Endometrium (tissue), 2 donors: ENCODE measurements at regions not wholly inside any gene's neighbourhood (a gene's known extent, or its start where the extent isn't known, plus 50 kb on each side); places are given as distances from the start of the nearest gene placed in this dataset.
A peak's percentile ranks its signal among the peaks of the same experiment; 100 is the strongest.
"Not testable (repeated sequence)": the region's sequence is repeated elsewhere in the genome, so short reads cannot be mapped to it uniquely, and the experiment has no call there.

ENCODE experiments used
- FAIRE-seq: peaks from 2 replicates; lab custom pipeline; 2012; peaks lifted over from hg19 to GRCh38; lab: Jason Lieb, UNC
- donor health status: control.
- donor health status: control.

DNA sequence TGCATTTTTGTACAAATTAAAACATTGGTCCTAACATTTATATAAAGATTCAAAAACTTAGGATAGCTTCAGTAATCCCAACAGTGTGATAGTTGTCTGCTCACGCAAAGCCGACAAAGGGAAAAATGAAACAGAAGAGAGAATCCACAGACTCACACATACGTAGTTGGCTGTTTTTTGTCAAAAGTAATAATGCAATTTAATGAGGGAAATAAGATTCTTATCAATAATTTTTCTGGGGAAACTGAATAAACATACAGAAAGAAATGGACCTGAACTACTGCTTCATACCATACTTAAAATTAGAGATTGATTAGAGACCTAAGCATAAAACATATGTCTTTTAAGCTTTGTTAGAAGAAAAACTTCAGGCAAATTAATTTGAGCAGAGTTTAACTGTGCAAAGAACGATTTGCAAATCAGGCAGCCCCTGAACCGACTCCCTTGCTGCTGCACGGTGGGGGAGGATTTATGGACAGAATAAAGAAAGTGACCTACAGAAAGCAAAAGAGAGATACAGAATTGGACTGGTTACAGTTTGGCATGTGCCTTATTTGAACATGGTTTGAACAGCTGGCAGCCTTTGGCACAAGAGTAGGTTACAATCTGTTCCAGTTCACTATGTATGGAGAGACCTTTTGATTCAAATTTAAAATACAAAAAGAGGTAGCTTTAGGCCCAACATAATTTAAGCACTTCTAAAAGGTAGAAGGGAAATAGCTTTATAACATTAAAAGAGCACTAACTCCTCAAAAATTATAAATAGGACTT lies 64.9 kb upstream of the CTSV start:
- not testable (repeated sequence) for FAIRE-seq

- FAIRE-seq: peak; percentile 8
Observed at GRCh38 chr9:97099540-97099939, 60.6 kb upstream of the CTSV start.

DNA sequence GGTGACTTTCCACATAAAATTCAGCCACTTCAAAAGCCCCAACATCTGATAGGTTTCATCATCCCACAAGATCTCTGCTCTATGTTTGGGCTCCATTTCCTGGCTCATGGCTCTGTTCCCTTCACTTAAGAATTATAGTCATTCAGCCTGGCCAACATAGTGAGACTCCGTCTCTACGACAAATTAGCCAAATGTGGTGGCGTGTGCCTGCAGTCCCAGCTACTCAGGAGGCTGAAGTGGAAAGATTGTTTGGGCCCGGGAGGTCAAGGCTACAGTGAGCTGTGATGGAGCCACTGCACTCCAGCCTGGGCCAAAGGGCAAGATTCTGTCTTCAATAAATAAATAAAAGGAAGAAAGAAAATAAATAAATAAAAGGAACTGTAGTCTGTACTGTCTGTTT lies 57.9 kb upstream of the CTSV start:
- FAIRE-seq: no peak

DNA sequence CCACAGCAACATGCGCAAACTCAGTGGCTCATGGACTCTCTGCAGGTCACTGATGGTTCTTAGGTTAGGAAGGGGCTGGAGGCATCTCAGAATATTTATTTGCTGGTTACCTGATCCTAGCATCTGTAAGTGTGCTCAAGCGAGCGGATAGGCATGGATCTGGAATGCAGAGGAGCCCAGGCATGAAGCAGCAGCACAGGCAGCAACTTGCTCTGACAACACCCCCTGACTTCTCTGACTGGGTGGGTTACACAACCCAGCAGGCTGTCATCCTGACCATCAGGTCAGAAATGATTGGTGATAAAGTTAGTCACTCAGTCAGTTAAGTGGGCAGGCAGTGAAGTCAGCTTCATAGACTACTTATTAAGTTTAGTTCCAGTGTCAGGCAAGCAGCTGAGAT lies 50.4 kb upstream of the CTSV start:
- FAIRE-seq: not testable (repeated sequence)
